Heart right ventricle (tissue), 16 donors: ENCODE measurements at regions not wholly inside any gene's neighbourhood (a gene's known extent, or its start where the extent isn't known, plus 50 kb on each side); places are given as distances from the start of the nearest gene placed in this dataset.

ENCODE experiments used
- ATAC-seq, 8 donors: fragments of 200-7000 bp; cut with Tn5 transposase; one replicate each; pipeline ENCODE4 v1.9.1; 2020; ENCODE audit warnings: mild to moderate bottlenecking in 8 of 8, moderate library complexity in 8 of 8, moderate number of reproducible peaks in 1 of 8
- DNase-seq, 2 donors: peaks; one replicate each; pipeline ENCODE4 v3.0.0-alpha.2; 2020
- H3K27ac ChIP-seq, 10 donors: fragments of 200-600 bp; sonication (generic) in 2 of 10; one replicate each; pipeline versions ENCODE4 v1.5.0 to v1.8.0; 2020 to 2022; ENCODE audit warnings: mild to moderate bottlenecking in 3 of 10
- H3K27me3 ChIP-seq, 7 donors: fragments of 200-600 bp; one replicate each; pipeline ENCODE4 v1.8.0; 2021 to 2022; ENCODE audit warnings: mild to moderate bottlenecking in 2 of 7
- H3K36me3 ChIP-seq, 9 donors: fragments of 200-600 bp; sonication (generic) in 1 of 9; one replicate each; pipeline versions ENCODE4 v1.5.0 to v1.8.0; 2020 to 2022; ENCODE audit warnings: mild to moderate bottlenecking in 2 of 9
- H3K4me1 ChIP-seq, 9 donors: fragments of 200-600 bp; sonication (generic) in 1 of 9; one replicate each; pipeline versions ENCODE4 v1.5.0 to v1.8.0; 2020 to 2022; ENCODE audit warnings: mild to moderate bottlenecking in 4 of 9
- H3K4me3 ChIP-seq, 10 donors: fragments of 200-600 bp; sonication (generic) in 2 of 10; one replicate each; pipeline versions ENCODE4 v1.5.0 to v1.8.0; 2020 to 2022; ENCODE audit warnings: mild to moderate bottlenecking in 7 of 10, moderate library complexity in 2 of 10
- H3K9me3 ChIP-seq, 11 donors: fragments of 200-600 bp in 10 of 11; sonication (generic) in 2 of 11; one replicate each; pipeline versions ENCODE4 v1.5.0 to v1.8.0; 2013 to 2022; ENCODE audit warnings: mild to moderate bottlenecking in 2 of 11, control low read depth in 1 of 11, moderate library complexity in 1 of 11
- WGBS, 2 donors: extraction: QIAGEN DNeasy Blood & Tissue Kit; methylation state at CpG; one replicate each; pipeline ENCODE4 v1.1.7; 2013; ENCODE audit warnings: inconsistent platforms in 1 of 2; 5-methylcytosine and 5-hydroxymethylcytosine counted together
- intact Hi-C, 10 donors: fragments of 100-400 bp; cut with DNase I; formaldehyde crosslinking; loops; one replicate each; pipeline versions ENCODE4 v1.11.1 to v1.14.2; 2022
- TF ChIP-seq, protein P1 (sequence below), 9 donors: fragments of 200-600 bp; sonication (generic) in 2 of 9; IDR thresholded peaks; one replicate each; pipeline versions ENCODE4 v1.5.0 to v1.8.0; 2021 to 2022; ENCODE audit warnings: antibody characterized with exemption in 9 of 9, mild to moderate bottlenecking in 5 of 9, moderate library complexity in 1 of 9
- donor health status: Arrhythmogenic right ventricular cardiomyopathy.
- donor health status: ischemic (EF 13 %, LVEDD 7.1; RV severe dilation, severe dysfunction).
- donor health status: healthy with polysubstance abuse.
- donor health status: DM: no; HTN: yes; CAD: no.
- donor health status: DM: no; HTN: no; CAD: no.
- donor health status: ischemic (EF 25% LVEDD 6.9; RV normal size, moderate dysfunction).
- donor health status: ischemic (EF 25% LVEDD 5.7; RV mildly dilated, moderate dysfunction).
- donor health status: healthy.
- donor health status: DM: yes; HTN: yes; CAD: no.
- donor health status: Ischemic cardiomyopathy.
- donor health status: ischemic (EF 35%, LVEDD 5.7; RV mildly dilated, moderate dysfunction).
- donor health status: nonischemic (EF 11% LVEDD 7.7; RV severe dilation, severe dysfunction).
- donor health status: DM: yes; HTN: yes; CAD: no.
- donor health status: PGD.
- donor health status: ischemic (EF 29% LVEDD 5.4; RV normal size, mild dysfunction).
- donor health status: nonischemic (EF 23%, LVEDD 6.1; RV moderate dilation, normal function).

DNA sequence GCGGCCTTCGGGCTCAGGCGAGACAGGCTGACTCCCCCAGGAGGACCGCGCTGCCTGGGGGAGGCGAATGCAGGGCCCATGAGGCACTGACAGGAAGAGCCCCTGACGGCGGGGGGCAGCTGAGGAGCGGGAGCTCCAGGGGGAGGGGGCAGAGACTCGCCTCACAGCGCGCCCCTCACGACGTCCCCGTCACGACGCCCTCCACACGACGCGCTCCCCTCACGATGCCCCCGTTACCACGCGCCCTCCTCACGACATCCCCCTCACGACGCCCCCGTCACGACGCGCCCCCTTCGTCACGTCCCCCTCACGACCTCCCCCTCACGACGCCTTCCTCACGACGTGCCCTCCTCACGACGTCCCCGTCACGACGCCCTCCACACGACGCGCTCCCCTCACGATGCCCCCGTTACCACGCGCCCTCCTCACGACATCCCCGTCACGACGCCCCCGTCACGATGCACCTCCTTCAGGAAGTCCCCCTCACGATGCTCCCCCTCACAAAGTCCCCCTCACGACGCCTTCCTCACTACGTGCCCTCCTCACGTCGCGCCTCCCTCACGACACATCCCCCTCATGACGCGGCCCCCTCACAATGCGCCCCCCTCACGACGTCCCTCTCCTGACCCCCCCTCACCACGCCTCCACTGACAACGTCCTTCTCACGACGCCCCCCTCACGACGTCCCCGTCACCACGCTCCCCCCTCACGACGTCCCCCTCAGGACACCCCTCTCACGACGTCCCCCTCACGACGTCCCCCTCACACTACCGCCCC, 99.6 kb downstream of the ING1 start:
- intact Hi-C loops, result loop anchor here in 6 of 10 donors (5.0 to 10.0 kb wide), 5 partner anchors 86 to 358 kb away; partner anchors contain the start of gene ING1 (in 1 of the 6)
- H3K36me3 ChIP-seq, result no peaks in the 10 kb centered on the region
- ATAC-seq, result peak in 1 of 8 donors; percentile 56
- peaks cover 0 to 16% (median 9%) of the 10 kb centered on the region in 9 donors for H3K4me1 ChIP-seq
- H3K4me3 ChIP-seq, result peak overlapping the region in 9 of 10 donors; percentile 2 to 51 (median 41)
- H3K27ac ChIP-seq, result no peak overlapping the region
- TF ChIP-seq, protein P1, sequence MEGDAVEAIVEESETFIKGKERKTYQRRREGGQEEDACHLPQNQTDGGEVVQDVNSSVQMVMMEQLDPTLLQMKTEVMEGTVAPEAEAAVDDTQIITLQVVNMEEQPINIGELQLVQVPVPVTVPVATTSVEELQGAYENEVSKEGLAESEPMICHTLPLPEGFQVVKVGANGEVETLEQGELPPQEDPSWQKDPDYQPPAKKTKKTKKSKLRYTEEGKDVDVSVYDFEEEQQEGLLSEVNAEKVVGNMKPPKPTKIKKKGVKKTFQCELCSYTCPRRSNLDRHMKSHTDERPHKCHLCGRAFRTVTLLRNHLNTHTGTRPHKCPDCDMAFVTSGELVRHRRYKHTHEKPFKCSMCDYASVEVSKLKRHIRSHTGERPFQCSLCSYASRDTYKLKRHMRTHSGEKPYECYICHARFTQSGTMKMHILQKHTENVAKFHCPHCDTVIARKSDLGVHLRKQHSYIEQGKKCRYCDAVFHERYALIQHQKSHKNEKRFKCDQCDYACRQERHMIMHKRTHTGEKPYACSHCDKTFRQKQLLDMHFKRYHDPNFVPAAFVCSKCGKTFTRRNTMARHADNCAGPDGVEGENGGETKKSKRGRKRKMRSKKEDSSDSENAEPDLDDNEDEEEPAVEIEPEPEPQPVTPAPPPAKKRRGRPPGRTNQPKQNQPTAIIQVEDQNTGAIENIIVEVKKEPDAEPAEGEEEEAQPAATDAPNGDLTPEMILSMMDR (IDR thresholded peaks at IDR 0.05), result no peak
- no peak for DNase-seq
- H3K9me3 ChIP-seq, result no peaks in the 10 kb centered on the region
- peaks cover 0 to 54% (median 46%) of the 10 kb centered on the region in 7 donors for H3K27me3 ChIP-seq
- WGBS, 2 donors, result 51% methylated on average over 81 to 84 of the region's 84 CpGs

GRCh38 chr13:110813646-110814624, 100.4 kb downstream of the ING1 start:
- no peaks in the 10 kb centered on the region for H3K36me3 ChIP-seq
- peaks cover 0 to 45% (median 38%) of the 10 kb centered on the region in 7 donors for H3K27me3 ChIP-seq
- no peak overlapping the region for H3K4me3 ChIP-seq
- no peak for DNase-seq
- TF ChIP-seq, protein P1 (IDR thresholded peaks at IDR 0.05), result peak in 2 of 9 donors; percentile 8 to 9
- no peak for ATAC-seq
- intact Hi-C loops, result loop anchor here in 6 of 10 donors (5.0 to 10.0 kb wide), 5 partner anchors 87 to 359 kb away; partner anchors contain the start of gene ING1 (in 1 of the 6)
- peaks cover 0 to 16% (median 9%) of the 10 kb centered on the region in 9 donors for H3K4me1 ChIP-seq
- 88 to 91% methylated on average over 39 of the region's 39 CpGs for WGBS, 2 donors
- no peaks in the 10 kb centered on the region for H3K9me3 ChIP-seq
- H3K27ac ChIP-seq, result no peak overlapping the region

DNA sequence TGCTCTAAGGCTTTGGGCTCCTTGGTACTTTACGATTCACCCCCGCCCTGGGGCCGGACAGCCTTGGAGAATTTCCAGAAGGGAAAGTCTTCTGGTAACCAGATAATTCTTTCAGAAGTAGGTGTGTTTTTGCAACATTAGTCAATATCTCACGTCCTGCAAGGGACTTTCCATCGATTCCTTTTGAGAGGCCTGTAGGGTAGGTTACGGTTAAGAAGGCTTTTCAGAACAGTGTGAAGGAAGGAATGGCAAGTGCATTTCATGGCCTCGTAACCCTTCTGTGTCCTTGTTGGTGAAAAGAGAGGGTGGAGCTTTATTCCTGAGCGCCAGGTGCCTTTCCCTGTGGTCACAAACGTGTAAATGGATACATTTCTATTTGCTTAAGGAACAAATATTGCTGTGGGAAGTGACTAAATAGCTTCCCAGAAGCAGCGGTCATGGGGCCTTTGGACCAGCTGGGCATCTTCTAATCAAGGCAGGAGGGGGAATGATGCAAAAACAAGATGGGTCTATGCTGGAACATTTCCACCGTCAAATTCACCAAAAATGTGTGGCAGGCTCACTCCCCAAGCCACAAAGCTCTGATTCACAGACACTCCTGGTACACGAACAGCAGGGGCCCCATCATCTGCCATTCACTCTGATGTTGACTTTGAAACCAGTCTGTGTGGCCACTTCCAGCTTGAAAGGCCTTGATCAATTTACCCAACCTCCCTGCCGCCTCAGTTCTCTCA, 99.2 kb downstream of the ANKRD10 start:
- 83 to 87% methylated on average over 13 of the region's 13 CpGs for WGBS, 2 donors
- Histone ChIP-seq H3K27ac (no peak overlapping the region), H3K36me3 (no peaks in the 10 kb centered on the region), H3K4me3 (no peak overlapping the region), H3K27me3 (peaks cover 0 to 28% (median 21%) of the 10 kb centered on the region in 7 donors), H3K4me1 (peaks cover 0 to 23% (median 10%) of the 10 kb centered on the region in 9 donors), H3K9me3 (no peaks in the 10 kb centered on the region)
- TF ChIP-seq, protein P1 (IDR thresholded peaks at IDR 0.05), result no peak
- no peak for ATAC-seq
- DNase-seq, result no peak
- intact Hi-C loops, result loop anchor here (5.0 to 10.0 kb wide), 9 partner anchors 91 to 361 kb away; partner anchors contain the start of genes ANKRD10 (in 1 of the 10), CARS2 (in 1 of the 10) and ING1 (in 1 of the 10)
